ENCODE measurements at regions not wholly inside any gene's neighbourhood (a gene's known extent, or its start where the extent isn't known, plus 50 kb on each side); places are given as distances from the start of the nearest gene placed in this dataset.

GRCh38 chr1:214826619-214827018, 223.6 kb downstream of the CENPF start:
- DNase-seq (ENCODE audit: low read depth) = no peak
- TF ChIP-seq POLR2A (IDR thresholded peaks at IDR 0.05; ENCODE audit: extremely low read depth, insufficient read length) = no peak
- TF ChIP-seq CTCF (IDR thresholded peaks at IDR 0.05; ENCODE audit: low read depth, low read length) = no peak
- TF ChIP-seq MYC (IDR thresholded peaks at IDR 0.05; ENCODE audit: low read depth, low read length) = no peak
- no peak for TF ChIP-seq MAX (IDR thresholded peaks at IDR 0.05; ENCODE audit: low read depth, low read length)
- H3K4me3 ChIP-seq (ENCODE audit: low read depth, low read length) = no peak overlapping the region

- TF ChIP-seq MAX (IDR thresholded peaks at IDR 0.05; ENCODE audit: low read depth, low read length) = no peak
- no peak for TF ChIP-seq MYC (IDR thresholded peaks at IDR 0.05; ENCODE audit: low read depth, low read length)
- no peak for TF ChIP-seq POLR2A (IDR thresholded peaks at IDR 0.05; ENCODE audit: extremely low read depth, insufficient read length)
- no peak for TF ChIP-seq CTCF (IDR thresholded peaks at IDR 0.05; ENCODE audit: low read depth, low read length)
- no peak overlapping the region for H3K4me3 ChIP-seq (ENCODE audit: low read depth, low read length)
- no peak for DNase-seq (ENCODE audit: low read depth)
Observed at GRCh38 chr1:214827883-214828282, 224.9 kb downstream of the CENPF start.

- H3K4me3 ChIP-seq (ENCODE audit: low read depth, low read length) = no peak overlapping the region
- TF ChIP-seq MYC (IDR thresholded peaks at IDR 0.05; ENCODE audit: low read depth, low read length) (no peak), POLR2A (IDR thresholded peaks at IDR 0.05; ENCODE audit: extremely low read depth, insufficient read length) (no peak), CTCF (IDR thresholded peaks at IDR 0.05; ENCODE audit: low read depth, low read length) (no peak), MAX (IDR thresholded peaks at IDR 0.05; ENCODE audit: low read depth, low read length) (no peak)
- no peak for DNase-seq (ENCODE audit: low read depth)
Observed at GRCh38 chr1:214830941-214831340, 227.9 kb downstream of the CENPF start.

- DNase-seq (ENCODE audit: low read depth) = no peak
Observed at GRCh38 chr1:214831956-214832355, 229.0 kb downstream of the CENPF start.

GRCh38 chr1:214833178-214833756, 230.3 kb downstream of the CENPF start:
- no peak for TF ChIP-seq POLR2A (IDR thresholded peaks at IDR 0.05; ENCODE audit: extremely low read depth, insufficient read length)
- TF ChIP-seq CTCF (IDR thresholded peaks at IDR 0.05; ENCODE audit: low read depth, low read length) = no peak
- no peak for TF ChIP-seq MYC (IDR thresholded peaks at IDR 0.05; ENCODE audit: low read depth, low read length)
- TF ChIP-seq MAX (IDR thresholded peaks at IDR 0.05; ENCODE audit: low read depth, low read length) = no peak
- no peak overlapping the region for H3K4me3 ChIP-seq (ENCODE audit: low read depth, low read length)
- DNase-seq (ENCODE audit: low read depth) = no peak

More at GRCh38 chr1:214831956-214832355, 229.0 kb downstream of the CENPF start:
- no peak overlapping the region for H3K4me3 ChIP-seq (ENCODE audit: low read depth, low read length)
- TF ChIP-seq POLR2A (IDR thresholded peaks at IDR 0.05; ENCODE audit: extremely low read depth, insufficient read length) (no peak), MYC (IDR thresholded peaks at IDR 0.05; ENCODE audit: low read depth, low read length) (no peak), CTCF (IDR thresholded peaks at IDR 0.05; ENCODE audit: low read depth, low read length) (no peak), MAX (IDR thresholded peaks at IDR 0.05; ENCODE audit: low read depth, low read length) (no peak)
